ENCODE measurements at regions not wholly inside any gene's neighbourhood (a gene's known extent, or its start where the extent isn't known, plus 50 kb on each side); places are given as distances from the start of the nearest gene placed in this dataset.

GRCh38 chr1:238279694-238280380 lies 389.1 kb upstream of the ZP4 start:
- POLR2A ChIA-PET: no interaction called here
- no peak for DNase-seq (ENCODE audit: extremely low spot score)
- no peak for TF ChIP-seq CTCF (IDR thresholded peaks at IDR 0.05; ENCODE audit: control extremely low read depth, extremely low read depth, low read depth, missing control alignments)
- CTCF ChIA-PET: no interaction called here

DNA sequence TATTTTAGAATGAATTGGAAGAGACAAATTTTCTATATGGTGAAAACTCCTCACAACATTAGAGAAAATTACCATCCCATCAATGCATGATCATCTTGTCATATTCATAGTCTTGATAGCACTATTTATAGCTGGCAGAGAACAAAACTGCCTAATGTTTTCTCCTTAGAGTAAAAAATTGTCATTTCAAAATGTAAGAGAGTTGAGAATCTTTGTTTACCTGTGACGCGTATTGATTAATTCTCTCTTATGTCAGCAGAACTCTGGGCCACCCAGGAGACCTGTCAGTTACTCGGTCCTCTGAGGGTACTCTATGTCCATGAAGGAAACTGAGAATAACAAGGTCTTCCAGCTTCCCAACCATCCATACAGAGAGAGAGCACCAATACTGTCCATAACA lies 381.4 kb upstream of the ZP4 start:
- TF ChIP-seq CTCF (IDR thresholded peaks at IDR 0.05; ENCODE audit: control extremely low read depth, extremely low read depth, low read depth, missing control alignments): no peak
- CTCF ChIA-PET: interaction anchor here (1.3 kb wide), 1 partner anchor 22 kb away, joined by 3 read pairs; no protein-coding TSS in a partner anchor
- no peak for DNase-seq (ENCODE audit: extremely low spot score)
- POLR2A ChIA-PET: no interaction called here

GRCh38 chr1:238265866-238266265 lies 375.1 kb upstream of the ZP4 start:
- ChIA-PET POLR2A (no interaction called here), CTCF (interaction anchor here (1.2 kb wide), 1 partner anchor 22 kb away, joined by 3 read pairs; no protein-coding TSS in a partner anchor)
- DNase-seq (ENCODE audit: extremely low spot score): no peak
- no peak for TF ChIP-seq CTCF (IDR thresholded peaks at IDR 0.05; ENCODE audit: control extremely low read depth, extremely low read depth, low read depth, missing control alignments)

GRCh38 chr1:238264951-238265350 lies 374.2 kb upstream of the ZP4 start:
- no peak for TF ChIP-seq CTCF (IDR thresholded peaks at IDR 0.05; ENCODE audit: control extremely low read depth, extremely low read depth, low read depth, missing control alignments)
- DNase-seq (ENCODE audit: extremely low spot score): no peak
- ChIA-PET POLR2A (no interaction called here), CTCF (no interaction called here)

GRCh38 chr1:238258510-238258909 lies 367.8 kb upstream of the ZP4 start:
- no peak for TF ChIP-seq CTCF (IDR thresholded peaks at IDR 0.05; ENCODE audit: control extremely low read depth, extremely low read depth, low read depth, missing control alignments)
- DNase-seq (ENCODE audit: extremely low spot score): no peak
- ChIA-PET POLR2A (no interaction called here), CTCF (interaction anchor here (1.4 kb wide), 1 partner anchor 8 kb away, joined by 5 read pairs; no protein-coding TSS in a partner anchor)

GRCh38 chr1:238257018-238257621 lies 366.4 kb upstream of the ZP4 start:
- CTCF ChIA-PET: no interaction called here
- no peak for DNase-seq (ENCODE audit: extremely low spot score)
- no peak for TF ChIP-seq CTCF (IDR thresholded peaks at IDR 0.05; ENCODE audit: control extremely low read depth, extremely low read depth, low read depth, missing control alignments)
- POLR2A ChIA-PET: no interaction called here
